ENCODE measurements at regions not wholly inside any gene's neighbourhood (a gene's known extent, or its start where the extent isn't known, plus 50 kb on each side); places are given as distances from the start of the nearest gene placed in this dataset.
A peak's percentile ranks its signal among the peaks of the same experiment; 100 is the strongest.

GRCh38 chr5:73395256-73395655 is 53.3 kb downstream of the FOXD1 start:
- no peak for DNase-seq

DNA sequence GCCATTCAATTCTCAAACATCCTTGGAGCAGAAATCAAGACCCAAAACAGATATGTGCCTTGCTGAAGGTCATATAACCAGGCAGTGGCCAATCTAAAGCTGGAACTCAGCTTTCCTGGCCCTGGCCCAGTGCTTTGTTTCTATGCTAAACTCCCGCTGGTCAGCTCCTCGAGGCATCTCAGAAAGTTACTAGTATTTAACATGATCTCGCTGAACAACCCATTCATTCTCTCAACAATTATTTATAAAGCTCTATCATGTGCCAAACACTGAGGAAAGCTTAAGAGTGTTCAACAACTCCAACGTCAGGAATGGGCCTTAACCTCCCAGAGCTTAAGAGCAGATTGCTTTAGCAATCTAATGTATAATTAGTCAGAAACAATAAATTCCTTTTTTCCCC is 54.0 kb downstream of the FOXD1 start:
- DNase-seq = no peak

GRCh38 chr5:73393611-73394489 is 54.7 kb downstream of the FOXD1 start:
- no peak for DNase-seq

DNA sequence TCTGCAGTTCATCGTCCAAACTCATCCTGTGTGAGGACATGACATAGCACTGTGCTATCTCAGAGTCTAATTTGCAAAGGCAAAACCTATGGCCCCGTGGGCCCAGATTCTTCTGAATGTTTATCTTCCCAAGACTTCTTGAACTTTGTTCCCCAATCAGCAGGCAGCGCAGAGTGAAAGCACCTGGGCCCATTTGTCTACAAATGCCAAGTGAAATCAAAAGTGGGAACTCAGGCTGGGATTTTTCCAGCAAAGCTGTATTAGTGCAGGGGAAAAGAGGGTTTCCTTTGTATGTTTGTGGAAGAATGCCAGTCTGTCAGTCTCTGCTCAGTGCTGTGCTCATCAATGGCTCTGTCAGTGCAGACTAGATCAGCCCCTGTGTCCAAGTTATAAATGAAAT is 55.8 kb downstream of the FOXD1 start:
- no peak for DNase-seq

- DNase-seq = no peak
Observed at GRCh38 chr5:73391441-73391881, 57.1 kb downstream of the FOXD1 start.

DNA sequence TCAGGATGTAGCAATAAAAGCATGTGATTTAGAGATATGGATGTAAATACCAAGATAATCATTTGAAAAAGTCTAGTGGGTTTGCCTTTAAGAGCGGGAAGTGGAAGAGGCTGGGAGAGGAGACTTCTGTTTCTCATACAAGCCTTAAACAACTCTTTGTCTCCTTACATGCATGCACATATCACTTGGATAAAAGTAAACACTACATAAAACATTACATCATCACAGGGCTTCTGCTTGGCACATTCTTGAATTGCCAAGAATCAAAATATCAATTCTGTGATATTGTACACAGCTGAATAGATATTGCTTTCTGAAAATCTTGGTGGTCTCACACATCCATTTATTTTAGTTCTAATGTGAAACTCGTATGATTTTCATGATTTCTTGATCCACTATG is 57.6 kb downstream of the FOXD1 start:
- DNase-seq = no peak

- no peak for DNase-seq
Observed at GRCh38 chr5:73388740-73389139, 59.8 kb downstream of the FOXD1 start.

DNA sequence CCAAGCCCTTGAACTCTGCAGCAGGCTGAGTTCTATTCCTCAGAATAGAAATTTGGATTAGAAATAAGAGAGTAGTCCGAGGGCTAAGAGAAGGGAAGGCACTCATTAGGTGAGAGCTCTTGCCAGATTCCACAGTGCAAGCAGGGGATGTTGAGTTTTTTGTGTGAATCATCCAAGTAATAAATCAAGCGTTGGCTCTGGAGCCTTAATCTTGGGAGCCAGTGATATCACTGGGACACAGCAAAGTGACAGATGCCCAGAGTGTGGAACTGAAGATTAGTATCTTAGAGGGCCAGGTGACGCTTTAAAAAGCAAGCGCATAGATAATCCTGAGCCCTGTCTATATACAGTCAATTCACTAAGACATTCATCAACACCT is 60.3 kb downstream of the FOXD1 start:
- no peak for DNase-seq

GRCh38 chr5:73387601-73388305 is 60.8 kb downstream of the FOXD1 start:
- peak; percentile 57 for DNase-seq

GRCh38 chr5:73387149-73387591 is 61.4 kb downstream of the FOXD1 start:
- DNase-seq = peak; percentile 53

DNA sequence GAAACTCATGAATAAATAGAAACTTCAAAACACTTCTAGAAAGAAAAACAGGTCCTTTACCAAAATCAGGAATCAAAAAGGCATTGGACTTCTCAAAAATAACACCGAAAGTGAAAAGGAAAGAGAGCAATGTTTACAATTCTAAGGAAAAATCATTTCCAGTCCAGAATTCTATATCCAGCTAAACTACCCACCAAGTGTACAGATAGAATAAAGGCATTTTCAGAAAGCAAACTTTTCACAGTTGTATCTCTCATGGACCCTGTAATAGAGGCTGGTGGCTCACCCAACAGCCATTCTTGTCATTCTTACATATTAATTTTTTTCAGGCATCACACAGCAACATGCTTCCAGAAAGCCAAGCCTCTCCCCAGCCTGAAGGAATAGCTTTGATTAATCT is 63.7 kb downstream of the FOXD1 start:
- DNase-seq = no peak

DNA sequence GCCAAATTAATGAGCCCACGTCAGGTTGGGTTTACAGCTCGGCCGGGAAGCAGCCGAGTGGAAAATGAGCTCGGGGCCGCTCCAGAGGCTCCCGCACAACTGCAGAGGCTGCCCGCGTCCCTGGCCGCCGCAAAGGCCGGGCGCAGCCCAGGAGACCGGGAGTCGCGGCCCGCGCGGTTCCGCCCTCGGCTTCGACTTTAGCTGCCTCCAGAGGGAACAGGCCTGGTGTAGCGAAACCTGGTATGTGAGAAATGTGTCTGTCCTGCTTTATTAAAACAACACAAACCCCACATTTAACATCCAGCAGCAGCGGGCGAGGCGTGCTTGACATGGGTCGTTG is 66.2 kb downstream of the FOXD1 start:
- no peak for DNase-seq

- no peak for DNase-seq
Observed at GRCh38 chr5:73381590-73382400, 66.8 kb downstream of the FOXD1 start.

DNA sequence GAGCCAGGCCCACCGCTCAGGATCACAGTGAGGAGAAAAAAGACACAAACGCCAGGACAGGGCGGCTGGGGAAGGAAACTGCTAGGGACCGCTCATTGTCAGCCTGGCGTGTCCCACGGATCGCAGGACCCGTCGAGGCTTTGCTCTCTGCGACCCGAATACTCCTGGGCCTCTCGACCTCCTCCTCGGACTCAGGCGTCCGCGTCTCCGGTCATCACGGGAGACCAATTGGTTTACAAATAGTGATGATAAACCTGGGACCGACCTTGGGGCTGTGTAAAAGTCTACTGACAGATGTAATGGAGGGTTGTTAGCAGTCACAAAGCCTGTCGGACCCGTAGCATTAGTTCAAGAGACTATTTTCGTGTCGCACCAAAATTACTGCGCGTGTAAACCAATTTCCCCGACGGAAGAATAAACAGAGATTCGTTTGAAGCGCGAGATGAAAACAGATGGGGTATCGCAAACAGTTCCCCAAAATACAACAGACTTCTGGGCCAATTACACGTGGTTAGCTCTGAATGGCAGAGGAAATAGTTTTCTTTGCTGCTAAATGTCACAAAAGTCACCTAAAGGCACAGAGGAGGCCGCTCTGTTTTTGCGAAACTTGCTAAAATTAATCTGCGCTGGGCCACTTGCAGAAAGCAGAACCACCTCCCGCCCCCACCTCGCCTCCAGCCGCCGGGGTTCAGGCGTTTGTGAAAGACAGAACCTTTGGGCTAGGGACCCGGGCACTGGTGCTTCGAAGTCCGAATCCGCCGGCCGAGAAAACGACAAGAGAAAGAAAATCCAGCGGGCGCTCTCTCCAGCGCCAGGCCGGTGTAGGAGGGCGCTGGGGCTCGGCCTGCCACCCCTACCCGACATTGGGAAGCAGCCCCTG is 67.6 kb downstream of the FOXD1 start:
- no peak for DNase-seq

DNA sequence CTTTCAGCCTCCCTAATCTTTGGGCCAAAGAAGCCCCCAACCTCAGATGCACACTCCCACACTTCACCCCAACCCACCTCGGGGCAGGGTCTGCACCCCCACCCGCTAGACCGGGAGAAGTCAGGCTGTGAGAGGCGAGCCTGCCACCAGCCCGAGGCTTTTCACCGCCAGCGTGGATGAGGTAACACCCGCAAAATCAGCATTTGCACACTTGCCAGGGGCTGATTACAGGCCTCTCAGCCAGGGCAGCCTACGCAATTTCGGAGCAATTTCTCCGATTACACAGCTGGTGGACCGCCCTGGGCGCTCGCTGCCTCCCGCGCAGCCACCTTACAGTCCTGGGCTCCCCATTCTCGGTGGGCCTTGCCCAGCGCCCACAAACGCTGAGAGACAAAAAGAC is 68.5 kb downstream of the FOXD1 start:
- DNase-seq = no peak

DNA sequence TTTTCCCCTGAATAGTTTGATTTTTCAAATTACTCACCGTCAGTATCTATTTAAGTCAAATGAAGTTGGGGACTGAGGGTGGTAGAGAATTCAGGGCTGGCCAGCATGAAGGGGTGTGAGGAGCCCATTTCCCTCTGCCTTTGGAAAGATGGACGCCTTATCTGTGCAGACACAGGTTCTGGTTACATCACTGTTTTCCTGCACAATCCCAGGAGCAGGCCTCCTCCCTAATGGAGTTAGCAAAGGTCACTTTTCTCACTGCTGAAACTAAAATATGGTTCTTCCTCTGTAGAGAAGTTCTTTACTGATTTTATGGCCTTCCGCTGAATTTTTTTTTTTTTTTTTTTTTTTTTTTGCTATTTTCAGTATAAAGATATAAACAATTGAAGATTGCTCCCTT is 69.1 kb downstream of the FOXD1 start:
- no peak for DNase-seq

DNA sequence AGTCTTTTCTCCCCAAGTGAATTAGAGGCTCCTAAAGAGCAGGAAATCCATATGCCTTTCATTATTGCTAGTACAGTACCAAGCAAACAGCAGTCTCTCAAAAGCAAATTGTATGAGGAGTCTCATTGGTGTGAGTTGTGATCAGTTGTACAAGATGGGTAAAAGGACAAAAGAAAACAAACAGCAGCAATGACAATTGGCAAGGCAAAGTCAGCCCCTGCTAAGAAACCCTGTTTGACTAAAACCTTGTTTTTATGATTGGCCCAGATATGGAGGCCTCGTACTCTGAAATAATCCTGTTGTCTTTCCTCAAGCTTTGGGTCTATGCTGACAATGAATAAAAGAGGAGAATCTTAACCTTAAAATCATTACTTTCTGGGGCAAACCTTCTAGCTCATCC is 69.8 kb downstream of the FOXD1 start:
- DNase-seq = no peak

DNA sequence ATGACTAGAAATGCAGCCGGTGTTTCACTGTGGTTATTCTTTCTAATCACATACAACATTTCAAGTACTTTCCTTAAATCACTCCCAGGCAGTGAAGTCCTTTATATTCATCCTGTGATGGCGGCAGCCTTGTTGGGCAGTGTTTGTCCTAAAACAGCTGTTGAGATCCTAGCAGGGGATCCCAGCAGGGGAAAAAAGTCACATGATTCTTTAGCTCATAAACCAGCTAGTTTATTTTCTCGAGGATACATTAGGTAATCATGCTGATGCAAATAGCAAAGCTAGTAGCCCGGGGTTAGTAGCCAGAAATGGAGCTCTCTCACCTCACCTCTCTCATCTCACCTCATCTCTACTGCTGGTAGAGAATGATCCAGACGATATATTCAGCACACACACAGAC is 70.5 kb downstream of the FOXD1 start:
- DNase-seq = no peak

GRCh38 chr5:73376618-73377170 is 71.9 kb downstream of the FOXD1 start:
- no peak for DNase-seq

- DNase-seq = no peak
Observed at GRCh38 chr5:73375949-73376348, 72.6 kb downstream of the FOXD1 start.

- no peak for DNase-seq
Observed at GRCh38 chr5:73375191-73375545, 73.4 kb downstream of the FOXD1 start.

- DNase-seq = no peak
Observed at GRCh38 chr5:73374520-73375190, 73.9 kb downstream of the FOXD1 start.
